ENCODE measurements at regions not wholly inside any gene's neighbourhood (a gene's known extent, or its start where the extent isn't known, plus 50 kb on each side); places are given as distances from the start of the nearest gene placed in this dataset.

GRCh38 chr10:64101606-64102263, 580.5 kb downstream of the REEP3 start:
- TF ChIP-seq ISL1 (CRISPR knock-in tag; IDR thresholded peaks at IDR 0.05) (no peak), OSR1 (CRISPR knock-in tag; IDR thresholded peaks at IDR 0.05) (no peak)
- ATAC-seq = no peak

DNA sequence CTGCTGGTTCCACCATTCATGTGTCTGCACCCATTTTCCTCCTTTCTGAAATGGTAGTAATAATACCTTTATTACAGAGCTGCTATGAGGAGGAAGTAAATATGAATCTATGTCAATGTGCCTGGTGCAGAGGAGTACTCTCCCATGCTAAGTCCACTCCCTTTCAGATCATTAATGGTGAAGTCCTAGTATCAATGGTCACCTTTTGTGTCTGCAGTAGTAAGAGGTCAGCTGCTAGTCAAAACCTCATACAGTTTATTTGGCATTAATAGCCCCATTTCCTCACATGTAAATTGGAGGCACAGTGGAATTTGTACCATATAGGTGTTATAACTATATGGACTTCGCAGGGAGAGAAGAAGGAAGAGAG, 581.0 kb downstream of the REEP3 start:
- no peak for ATAC-seq
- no peak for TF ChIP-seq TCF4 (CRISPR knock-in tag; IDR thresholded peaks at IDR 0.05; ENCODE audit: borderline replicate concordance)

DNA sequence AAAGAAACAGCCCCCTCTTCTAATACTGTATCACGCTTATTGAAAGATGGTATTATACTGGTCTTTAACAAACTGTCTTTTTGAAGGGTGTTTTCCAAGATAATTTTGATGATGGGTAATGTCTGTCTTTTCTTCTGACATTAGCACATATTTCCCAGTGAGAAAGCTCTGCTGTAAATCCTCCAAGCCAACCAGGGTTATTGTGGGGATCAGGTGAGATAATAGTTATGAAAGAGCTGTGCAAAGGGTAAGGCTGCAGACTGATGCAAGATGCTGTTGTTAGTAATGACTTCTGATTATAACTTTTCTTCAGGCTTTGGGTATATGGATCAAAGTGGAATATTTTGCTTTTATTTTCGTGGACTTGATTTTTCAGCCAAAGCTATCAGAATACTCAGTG, 581.7 kb downstream of the REEP3 start:
- ATAC-seq = no peak

GRCh38 chr10:64103750-64104470, 582.7 kb downstream of the REEP3 start:
- ATAC-seq = no peak; the same call in 2 of the 3 replicates
- no peak for TF ChIP-seq ZFP3 (CRISPR knock-in tag; IDR thresholded peaks at IDR 0.05)
- TF ChIP-seq, protein P1, sequence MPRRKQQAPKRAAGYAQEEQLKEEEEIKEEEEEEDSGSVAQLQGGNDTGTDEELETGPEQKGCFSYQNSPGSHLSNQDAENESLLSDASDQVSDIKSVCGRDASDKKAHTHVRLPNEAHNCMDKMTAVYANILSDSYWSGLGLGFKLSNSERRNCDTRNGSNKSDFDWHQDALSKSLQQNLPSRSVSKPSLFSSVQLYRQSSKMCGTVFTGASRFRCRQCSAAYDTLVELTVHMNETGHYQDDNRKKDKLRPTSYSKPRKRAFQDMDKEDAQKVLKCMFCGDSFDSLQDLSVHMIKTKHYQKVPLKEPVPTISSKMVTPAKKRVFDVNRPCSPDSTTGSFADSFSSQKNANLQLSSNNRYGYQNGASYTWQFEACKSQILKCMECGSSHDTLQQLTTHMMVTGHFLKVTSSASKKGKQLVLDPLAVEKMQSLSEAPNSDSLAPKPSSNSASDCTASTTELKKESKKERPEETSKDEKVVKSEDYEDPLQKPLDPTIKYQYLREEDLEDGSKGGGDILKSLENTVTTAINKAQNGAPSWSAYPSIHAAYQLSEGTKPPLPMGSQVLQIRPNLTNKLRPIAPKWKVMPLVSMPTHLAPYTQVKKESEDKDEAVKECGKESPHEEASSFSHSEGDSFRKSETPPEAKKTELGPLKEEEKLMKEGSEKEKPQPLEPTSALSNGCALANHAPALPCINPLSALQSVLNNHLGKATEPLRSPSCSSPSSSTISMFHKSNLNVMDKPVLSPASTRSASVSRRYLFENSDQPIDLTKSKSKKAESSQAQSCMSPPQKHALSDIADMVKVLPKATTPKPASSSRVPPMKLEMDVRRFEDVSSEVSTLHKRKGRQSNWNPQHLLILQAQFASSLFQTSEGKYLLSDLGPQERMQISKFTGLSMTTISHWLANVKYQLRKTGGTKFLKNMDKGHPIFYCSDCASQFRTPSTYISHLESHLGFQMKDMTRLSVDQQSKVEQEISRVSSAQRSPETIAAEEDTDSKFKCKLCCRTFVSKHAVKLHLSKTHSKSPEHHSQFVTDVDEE (CRISPR knock-in tag; IDR thresholded peaks at IDR 0.05) = no peak
- no peak for TF ChIP-seq ZNF70 (CRISPR knock-in tag; IDR thresholded peaks at IDR 0.05)
- no peak for TF ChIP-seq GLIS3 (CRISPR knock-in tag; IDR thresholded peaks at IDR 0.05)
- no peak for TF ChIP-seq PATZ1 (CRISPR knock-in tag; IDR thresholded peaks at IDR 0.05; ENCODE audit: borderline replicate concordance)
- TF ChIP-seq ZFP30 (CRISPR knock-in tag; IDR thresholded peaks at IDR 0.05) = no peak
- no peak for TF ChIP-seq SNAI2 (CRISPR knock-in tag; IDR thresholded peaks at IDR 0.05)
- TF ChIP-seq CSRNP3 (CRISPR knock-in tag; IDR thresholded peaks at IDR 0.05) = no peak
- no peak for TF ChIP-seq ESRRG (CRISPR knock-in tag; IDR thresholded peaks at IDR 0.05)
- TF ChIP-seq RARB (CRISPR knock-in tag; IDR thresholded peaks at IDR 0.05) = no peak
- TF ChIP-seq BACH2 (CRISPR knock-in tag; IDR thresholded peaks at IDR 0.05; ENCODE audit: borderline replicate concordance) = no peak

More for the DNA sequence above, 581.7 kb downstream of the REEP3 start:
- TF ChIP-seq ZFP30 (CRISPR knock-in tag; IDR thresholded peaks at IDR 0.05) (no peak), ZNF70 (CRISPR knock-in tag; IDR thresholded peaks at IDR 0.05) (no peak), ISL1 (CRISPR knock-in tag; IDR thresholded peaks at IDR 0.05) (no peak), ESRRG (CRISPR knock-in tag; IDR thresholded peaks at IDR 0.05) (no peak), RARB (CRISPR knock-in tag; IDR thresholded peaks at IDR 0.05) (no peak), CSRNP3 (CRISPR knock-in tag; IDR thresholded peaks at IDR 0.05) (no peak), ZC3H10 (CRISPR knock-in tag; IDR thresholded peaks at IDR 0.05) (no peak), PATZ1 (CRISPR knock-in tag; IDR thresholded peaks at IDR 0.05; ENCODE audit: borderline replicate concordance) (no peak), BACH2 (CRISPR knock-in tag; IDR thresholded peaks at IDR 0.05; ENCODE audit: borderline replicate concordance) (no peak)
- TF ChIP-seq, protein P1 (CRISPR knock-in tag; IDR thresholded peaks at IDR 0.05) = no peak
